Testis (tissue), 2 donors: ENCODE measurements at regions not wholly inside any gene's neighbourhood (a gene's known extent, or its start where the extent isn't known, plus 50 kb on each side); places are given as distances from the start of the nearest gene placed in this dataset.

ENCODE experiments used
- DNase-seq: peaks from one replicate; pipeline ENCODE4 v3.0.0-alpha.2; 2019
- H3K27ac ChIP-seq, 2 donors: fragments of 200-600 bp; sonication (generic); one replicate each; pipeline ENCODE4 v1.5.1; 2019
- H3K27me3 ChIP-seq: fragments of 200-600 bp; sonication (generic); one replicate; pipeline ENCODE4 v1.5.1; 2019
- H3K36me3 ChIP-seq: fragments of 200-600 bp; sonication (generic); one replicate; pipeline ENCODE4 v1.5.1; 2017; ENCODE audit warnings: low read depth; ENCODE audit errors: missing control alignments
- H3K4me1 ChIP-seq: fragments of 200-600 bp; sonication (generic); one replicate; pipeline ENCODE4 v1.5.1; 2019
- H3K4me3 ChIP-seq, 2 donors: fragments of 200-600 bp; sonication (generic); one replicate each; pipeline ENCODE4 v1.5.1; 2017 to 2019
- H3K9me3 ChIP-seq: fragments of 200-600 bp; sonication (generic); one replicate; pipeline ENCODE4 v1.5.1; 2017
- CTCF ChIP-seq, 3 experiments: fragments of 450-650 bp in 2 of 3; fragments of 200-600 bp in 1 of 3; sonication (generic) in 1 of 3; IDR thresholded peaks; one replicate each; pipeline ENCODE4 v1.5.1; 2016 to 2019; ENCODE audit warnings: antibody characterized with exemption in 3 of 3, mild to moderate bottlenecking in 2 of 3, moderate library complexity in 1 of 3
- POLR2A ChIP-seq: fragments of 450-650 bp; IDR thresholded peaks from one replicate; pipeline ENCODE4 v1.6.1; 2017; ENCODE audit warnings: antibody characterized with exemption, mild to moderate bottlenecking, moderate library complexity
- WGBS, 2 donors: methylation state at CpG; one replicate each; pipeline ENCODE4 v1.1.5; 2018; 5-methylcytosine and 5-hydroxymethylcytosine counted together
- intact Hi-C: fragments of 100-400 bp; cut with DNase I; formaldehyde crosslinking; loops from one replicate; pipeline ENCODE4 v1.15.1; 2023; ENCODE audit warnings: low total_unique reads

GRCh38 chr6:4447639-4448330 is 312.4 kb upstream of the ECI2 start:
- TF ChIP-seq CTCF (IDR thresholded peaks at IDR 0.05) (no peak), POLR2A (no peak)
- Histone ChIP-seq H3K27ac (no peak overlapping the region), H3K4me1 (no peaks in the 10 kb centered on the region), H3K9me3 (no peaks in the 10 kb centered on the region), H3K4me3 (no peak overlapping the region), H3K27me3 (no peaks in the 10 kb centered on the region), H3K36me3 (no peaks in the 10 kb centered on the region)
- intact Hi-C loops: no loop called here
- no peak for DNase-seq
- WGBS, 2 donors: 68 to 90% methylated on average over 5 of the region's 5 CpGs

- no peaks in the 10 kb centered on the region for H3K9me3 ChIP-seq
- no peaks in the 10 kb centered on the region for H3K36me3 ChIP-seq
- no peak overlapping the region for H3K4me3 ChIP-seq
- no peaks in the 10 kb centered on the region for H3K27me3 ChIP-seq
- H3K27ac ChIP-seq: no peak overlapping the region
- 53 to 61% methylated on average over 8 of the region's 8 CpGs for WGBS, 2 donors
- no peak for DNase-seq
- intact Hi-C loops: no loop called here
- no peak for TF ChIP-seq CTCF (IDR thresholded peaks at IDR 0.05)
- no peaks in the 10 kb centered on the region for H3K4me1 ChIP-seq
Measured at GRCh38 chr6:4446982-4447381, 311.6 kb upstream of the ECI2 start.

GRCh38 chr6:4441981-4442434 is 306.6 kb upstream of the ECI2 start:
- no peaks in the 10 kb centered on the region for H3K27me3 ChIP-seq
- H3K4me1 ChIP-seq: no peaks in the 10 kb centered on the region
- H3K9me3 ChIP-seq: no peaks in the 10 kb centered on the region
- H3K36me3 ChIP-seq: no peaks in the 10 kb centered on the region
- no peak for DNase-seq
- H3K27ac ChIP-seq: no peak overlapping the region
- H3K4me3 ChIP-seq: no peak overlapping the region
- no peak for TF ChIP-seq CTCF (IDR thresholded peaks at IDR 0.05)
- no peak for TF ChIP-seq POLR2A
- intact Hi-C loops: no loop called here

GRCh38 chr6:4439159-4439558 is 303.8 kb upstream of the ECI2 start:
- no peak for DNase-seq
- H3K27ac ChIP-seq: no peak overlapping the region
- 41 to 80% methylated on average over 2 of the region's 2 CpGs for WGBS, 2 donors

GRCh38 chr6:4437342-4437741 is 302.0 kb upstream of the ECI2 start:
- Histone ChIP-seq H3K4me1 (no peaks in the 10 kb centered on the region), H3K27ac (no peak overlapping the region), H3K27me3 (no peaks in the 10 kb centered on the region), H3K36me3 (no peaks in the 10 kb centered on the region), H3K4me3 (no peak overlapping the region), H3K9me3 (no peaks in the 10 kb centered on the region)
- TF ChIP-seq POLR2A: no peak
- no peak for TF ChIP-seq CTCF (IDR thresholded peaks at IDR 0.05)
- WGBS, 2 donors: 72 to 75% methylated on average over 1 of the region's 1 CpG
- no peak for DNase-seq
- intact Hi-C loops: no loop called here

More at GRCh38 chr6:4439159-4439558, 303.8 kb upstream of the ECI2 start:
- H3K9me3 ChIP-seq: no peaks in the 10 kb centered on the region
- H3K4me3 ChIP-seq: no peak overlapping the region
- intact Hi-C loops: no loop called here
- no peaks in the 10 kb centered on the region for H3K36me3 ChIP-seq
- TF ChIP-seq POLR2A: no peak
- H3K27me3 ChIP-seq: no peaks in the 10 kb centered on the region
- H3K4me1 ChIP-seq: no peaks in the 10 kb centered on the region
